ENCODE measurements at regions not wholly inside any gene's neighbourhood (a gene's known extent, or its start where the extent isn't known, plus 50 kb on each side); places are given as distances from the start of the nearest gene placed in this dataset.
A peak's percentile ranks its signal among the peaks of the same experiment; 100 is the strongest.

DNA sequence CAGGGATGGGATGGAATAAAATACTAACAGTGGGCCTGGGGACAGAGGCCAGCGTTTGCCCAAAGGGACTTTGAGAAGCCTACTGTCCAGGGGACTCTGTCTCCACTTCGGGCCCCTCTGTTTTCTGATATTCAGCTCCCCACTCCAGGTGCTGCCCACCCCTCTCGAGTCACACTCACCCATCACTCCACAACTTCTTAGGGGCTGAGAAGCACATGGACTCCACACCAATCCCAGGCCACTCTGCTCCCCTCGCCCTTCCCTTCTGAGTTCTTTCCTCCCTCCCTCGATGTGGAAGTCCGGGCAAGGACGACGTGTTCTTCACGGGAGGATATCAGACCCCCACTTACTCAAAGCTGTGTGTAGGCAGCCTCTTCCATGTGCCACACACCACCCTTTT is 124.5 kb downstream of the BARX1 start:
- no peaks in the 10 kb centered on the region for H3K36me3 Mint-ChIP-seq (ENCODE audit: insufficient read depth)
- H3K9me3 Mint-ChIP-seq: no peaks in the 10 kb centered on the region
- peaks cover 85% of the 10 kb centered on the region for H3K27me3 Mint-ChIP-seq

DNA sequence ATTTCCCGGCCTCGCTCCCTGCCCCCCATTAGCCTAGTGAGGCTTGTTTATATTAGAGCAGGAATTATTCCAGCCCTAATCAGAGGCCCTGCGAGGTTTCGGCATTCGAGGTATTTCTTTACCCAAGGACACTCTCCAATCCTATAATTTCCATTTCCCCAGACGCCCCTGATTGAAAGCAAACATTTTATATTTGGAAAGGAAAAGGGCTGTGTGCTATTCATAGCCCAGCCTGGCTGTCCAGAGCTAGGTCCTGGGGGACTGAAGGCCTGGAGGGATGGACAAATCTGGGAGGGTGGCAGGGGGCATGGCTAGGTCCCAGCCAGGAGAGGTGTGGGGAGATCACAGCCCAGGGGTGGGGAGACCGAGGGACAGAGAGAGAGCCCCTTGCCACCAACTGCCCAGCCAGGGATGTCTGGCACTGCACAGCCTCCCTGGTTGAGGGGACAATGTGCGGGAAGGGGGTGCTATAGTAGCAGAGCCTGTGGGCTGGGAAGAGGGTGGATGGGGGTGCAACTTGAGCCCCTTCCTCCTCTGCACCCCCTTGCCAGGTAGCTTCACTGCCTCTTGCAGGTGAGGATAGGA is 125.1 kb downstream of the BARX1 start:
- ATAC-seq (replicated peaks; ENCODE audit: extremely low read depth, poor library complexity, severe bottlenecking): no peak
- Mint-ChIP-seq H3K27ac (ENCODE audit: low read depth) (no peak overlapping the region), H3K4me3 (no peak overlapping the region), H3K9me3 (no peaks in the 10 kb centered on the region), H3K27me3 (peaks cover 85% of the 10 kb centered on the region), H3K4me1 (peaks cover 6% of the 10 kb centered on the region), H3K36me3 (ENCODE audit: insufficient read depth) (no peaks in the 10 kb centered on the region)
- no peak for DNase-seq (ENCODE audit: low spot score in 2 of 2)

More for the DNA sequence above, 124.5 kb downstream of the BARX1 start:
- ATAC-seq (replicated peaks; ENCODE audit: extremely low read depth, poor library complexity, severe bottlenecking): no peak
- Mint-ChIP-seq H3K4me1 (peaks cover 6% of the 10 kb centered on the region), H3K27ac (ENCODE audit: low read depth) (no peak overlapping the region), H3K4me3 (no peak overlapping the region)
- DNase-seq (ENCODE audit: low spot score in 2 of 2): no peak

DNA sequence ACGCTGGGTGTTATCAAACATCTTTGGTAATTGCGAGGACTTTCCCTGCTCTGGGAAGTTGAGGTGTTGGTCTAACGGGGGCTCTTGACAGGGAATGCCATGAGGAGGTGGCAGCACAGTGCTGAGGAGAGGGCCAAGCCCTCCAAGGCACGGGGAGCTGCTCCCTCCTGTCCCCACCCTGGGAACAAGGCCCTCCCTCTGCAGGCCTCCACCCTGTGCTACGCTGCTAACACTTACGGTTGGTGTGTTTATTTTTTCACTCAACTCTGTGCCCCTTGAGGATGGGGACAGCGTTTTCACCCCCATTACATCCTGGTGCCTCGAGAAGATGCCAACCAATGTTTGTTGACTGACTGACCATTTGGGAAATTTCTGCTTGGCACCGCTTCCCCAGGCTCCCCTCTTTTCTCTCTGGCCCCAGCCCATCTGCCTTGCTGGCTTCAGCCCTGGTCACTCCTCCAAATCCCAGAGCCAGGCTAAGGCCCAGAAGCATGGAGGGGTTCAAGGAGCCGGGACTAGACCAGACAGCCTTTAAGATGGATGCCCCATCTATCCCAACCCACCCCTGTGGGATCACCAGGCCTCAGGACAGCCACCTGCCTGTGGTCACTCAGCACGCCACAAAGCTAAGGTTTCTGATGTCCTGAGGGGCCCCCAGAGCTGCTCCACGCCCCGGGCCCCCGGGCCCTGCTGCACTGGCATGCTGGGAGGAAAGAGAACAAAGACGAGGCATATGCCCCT is 125.7 kb downstream of the BARX1 start:
- Mint-ChIP-seq H3K4me1 (peaks cover 6% of the 10 kb centered on the region), H3K27me3 (peaks cover 85% of the 10 kb centered on the region), H3K4me3 (no peak overlapping the region), H3K27ac (ENCODE audit: low read depth) (no peak overlapping the region), H3K9me3 (no peaks in the 10 kb centered on the region), H3K36me3 (ENCODE audit: insufficient read depth) (no peaks in the 10 kb centered on the region)
- DNase-seq (ENCODE audit: low spot score in 2 of 2) (no peak), ATAC-seq (replicated peaks; ENCODE audit: extremely low read depth, poor library complexity, severe bottlenecking) (no peak)

DNA sequence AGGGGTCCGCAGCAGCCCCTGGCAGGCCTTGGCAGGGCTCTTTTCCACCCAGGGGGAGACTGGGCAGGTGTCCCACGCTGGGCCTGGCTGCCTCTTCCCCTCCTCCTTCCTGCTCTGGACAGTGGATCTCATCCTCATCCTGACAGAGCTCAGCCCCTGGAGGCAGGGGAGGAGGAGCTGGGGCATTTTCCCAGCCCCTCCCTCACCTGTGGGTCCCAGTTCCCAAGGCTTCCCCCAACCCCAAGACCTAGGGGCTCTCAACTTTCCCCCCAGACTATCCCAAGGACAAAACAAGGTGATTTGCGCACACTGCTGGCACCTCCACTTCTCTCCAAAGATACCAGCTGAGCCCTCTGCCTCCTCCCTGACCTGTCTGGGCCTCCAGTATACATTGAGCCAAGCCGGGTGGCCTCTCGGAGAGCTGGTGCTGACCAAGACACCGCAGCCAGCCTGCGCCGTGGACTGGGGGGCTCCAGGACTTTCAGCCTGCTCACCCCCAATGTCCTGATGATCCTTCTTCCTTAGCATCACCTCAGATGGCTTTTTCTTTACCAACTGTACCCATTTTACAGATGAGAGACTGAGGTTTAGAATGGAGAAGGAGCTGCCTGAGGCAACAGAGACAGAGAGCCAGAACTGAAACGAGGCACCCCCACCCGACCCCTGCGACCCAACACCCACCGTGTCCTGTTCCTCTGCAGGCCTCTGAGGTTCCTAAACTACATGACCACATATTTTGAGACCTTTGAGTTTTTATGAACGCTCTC is 126.6 kb downstream of the BARX1 start:
- no peaks in the 10 kb centered on the region for H3K9me3 Mint-ChIP-seq
- no peaks in the 10 kb centered on the region for H3K36me3 Mint-ChIP-seq (ENCODE audit: insufficient read depth)
- peaks cover 82% of the 10 kb centered on the region for H3K27me3 Mint-ChIP-seq
- DNase-seq (ENCODE audit: low spot score in 2 of 2) (no peak), ATAC-seq (replicated peaks; ENCODE audit: extremely low read depth, poor library complexity, severe bottlenecking) (no peak)
- H3K4me3 Mint-ChIP-seq: no peak overlapping the region
- peaks cover 6% of the 10 kb centered on the region for H3K4me1 Mint-ChIP-seq
- H3K27ac Mint-ChIP-seq (ENCODE audit: low read depth): no peak overlapping the region

DNA sequence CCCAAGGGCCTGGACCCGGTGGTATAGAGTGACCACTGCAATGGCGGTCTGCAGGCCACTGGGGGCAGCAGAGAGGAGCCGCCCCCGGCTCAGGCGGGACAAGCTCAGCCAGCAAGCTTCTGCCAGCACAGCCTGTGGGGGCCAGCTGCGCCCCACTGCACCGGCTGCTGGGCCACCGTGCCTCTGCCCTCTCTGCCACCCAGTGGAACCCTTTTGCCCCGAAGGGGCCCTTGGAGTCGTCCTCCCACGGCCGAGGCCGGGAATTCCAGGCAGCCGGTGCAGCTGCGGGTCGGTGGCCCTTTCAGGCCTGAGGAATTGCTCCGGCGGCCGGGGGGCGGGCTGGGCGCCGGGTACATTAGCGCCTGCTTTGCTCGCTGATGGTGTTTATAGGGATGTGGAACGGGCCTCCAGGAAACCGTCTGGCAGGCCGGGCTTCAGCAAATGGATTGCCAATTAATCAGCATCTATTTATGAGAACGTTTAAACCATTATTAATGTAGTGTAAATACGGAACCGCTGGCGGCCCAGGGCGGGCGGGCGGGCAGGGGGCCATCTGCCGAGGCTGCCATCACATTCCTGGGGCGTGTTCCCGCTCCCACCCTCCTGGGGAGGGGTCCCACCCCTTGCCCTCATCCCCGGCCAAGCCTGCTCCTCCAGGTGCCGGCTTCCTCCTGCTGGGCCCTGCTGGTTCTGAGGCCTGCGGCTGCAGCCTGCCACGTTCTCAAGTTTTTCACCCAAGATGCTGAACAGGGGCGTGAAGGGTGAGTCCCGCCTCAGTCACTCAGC is 127.4 kb downstream of the BARX1 start:
- DNase-seq (ENCODE audit: low spot score in 2 of 2) (no peak), ATAC-seq (replicated peaks; ENCODE audit: extremely low read depth, poor library complexity, severe bottlenecking) (peak; percentile 56)
- H3K36me3 Mint-ChIP-seq (ENCODE audit: insufficient read depth): no peaks in the 10 kb centered on the region
- peaks cover 6% of the 10 kb centered on the region for H3K4me1 Mint-ChIP-seq
- peaks cover 82% of the 10 kb centered on the region for H3K27me3 Mint-ChIP-seq
- H3K9me3 Mint-ChIP-seq: no peaks in the 10 kb centered on the region
- H3K4me3 Mint-ChIP-seq: no peak overlapping the region
- H3K27ac Mint-ChIP-seq (ENCODE audit: low read depth): no peak overlapping the region

DNA sequence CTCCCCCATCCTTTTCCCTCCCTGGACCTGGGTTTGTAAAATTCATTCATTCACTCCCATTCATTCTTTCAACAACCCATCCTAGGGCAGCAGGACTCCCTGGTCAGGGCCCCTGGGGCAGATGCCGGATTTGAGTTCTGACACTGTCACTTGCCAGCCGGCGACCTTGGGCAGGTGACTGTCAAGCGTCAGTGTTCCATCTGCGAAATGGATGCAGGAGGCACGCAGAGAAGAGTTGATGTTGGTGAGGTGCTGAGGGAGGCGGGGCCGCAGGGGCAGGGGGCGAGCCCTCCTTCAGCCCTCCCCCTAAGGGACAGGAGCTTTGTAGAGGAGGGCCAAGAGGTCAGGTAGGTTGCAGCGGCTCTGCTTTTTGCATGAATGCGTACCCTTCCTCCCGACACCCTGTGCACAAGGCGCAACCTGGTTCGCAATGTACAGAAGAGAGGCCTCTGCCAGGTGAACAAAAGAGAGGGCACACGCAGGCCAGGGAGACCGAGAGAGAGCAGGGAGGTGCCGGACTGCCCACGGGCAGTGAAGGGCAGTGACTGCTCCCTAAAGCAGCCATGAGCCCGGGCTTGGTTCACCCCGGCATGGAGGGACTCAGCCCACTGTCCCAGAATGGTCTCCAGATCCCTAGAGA is 128.1 kb downstream of the BARX1 start:
- Mint-ChIP-seq H3K27me3 (peaks cover 82% of the 10 kb centered on the region), H3K36me3 (ENCODE audit: insufficient read depth) (no peaks in the 10 kb centered on the region), H3K4me1 (peaks cover 6% of the 10 kb centered on the region), H3K27ac (ENCODE audit: low read depth) (no peak overlapping the region), H3K4me3 (peak overlapping the region; percentile 11), H3K9me3 (no peaks in the 10 kb centered on the region)
- ATAC-seq (replicated peaks; ENCODE audit: extremely low read depth, poor library complexity, severe bottlenecking) (no peak), DNase-seq (ENCODE audit: low spot score in 2 of 2) (no peak)

DNA sequence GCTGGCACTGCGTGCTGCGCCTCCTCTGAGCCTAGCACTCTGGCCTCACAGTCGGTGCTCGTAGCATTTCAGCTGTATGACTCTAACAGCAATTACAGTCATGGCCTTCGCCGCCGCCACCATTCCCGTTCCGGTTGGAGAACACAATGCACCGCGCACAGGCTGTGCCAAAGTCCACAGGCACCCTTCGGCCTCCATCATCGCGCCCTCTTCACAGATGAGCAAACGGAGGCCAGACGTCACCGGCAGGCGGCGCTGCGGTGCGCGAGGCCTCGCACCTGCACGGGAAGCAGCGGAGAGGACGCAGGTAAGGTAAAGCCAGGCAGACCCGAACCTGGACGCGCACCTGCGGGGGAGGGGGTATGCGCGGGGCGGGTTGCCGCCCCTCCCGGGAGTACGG is 128.9 kb downstream of the BARX1 start:
- peaks cover 83% of the 10 kb centered on the region for H3K27me3 Mint-ChIP-seq
- no peak for ATAC-seq (replicated peaks; ENCODE audit: extremely low read depth, poor library complexity, severe bottlenecking)
- no peak overlapping the region for H3K27ac Mint-ChIP-seq (ENCODE audit: low read depth)
- H3K9me3 Mint-ChIP-seq: no peaks in the 10 kb centered on the region
- H3K4me3 Mint-ChIP-seq: peak overlapping the region; percentile 45
- H3K4me1 Mint-ChIP-seq: peaks cover 6% of the 10 kb centered on the region
- no peaks in the 10 kb centered on the region for H3K36me3 Mint-ChIP-seq (ENCODE audit: insufficient read depth)
- DNase-seq (ENCODE audit: low spot score in 2 of 2): no peak

DNA sequence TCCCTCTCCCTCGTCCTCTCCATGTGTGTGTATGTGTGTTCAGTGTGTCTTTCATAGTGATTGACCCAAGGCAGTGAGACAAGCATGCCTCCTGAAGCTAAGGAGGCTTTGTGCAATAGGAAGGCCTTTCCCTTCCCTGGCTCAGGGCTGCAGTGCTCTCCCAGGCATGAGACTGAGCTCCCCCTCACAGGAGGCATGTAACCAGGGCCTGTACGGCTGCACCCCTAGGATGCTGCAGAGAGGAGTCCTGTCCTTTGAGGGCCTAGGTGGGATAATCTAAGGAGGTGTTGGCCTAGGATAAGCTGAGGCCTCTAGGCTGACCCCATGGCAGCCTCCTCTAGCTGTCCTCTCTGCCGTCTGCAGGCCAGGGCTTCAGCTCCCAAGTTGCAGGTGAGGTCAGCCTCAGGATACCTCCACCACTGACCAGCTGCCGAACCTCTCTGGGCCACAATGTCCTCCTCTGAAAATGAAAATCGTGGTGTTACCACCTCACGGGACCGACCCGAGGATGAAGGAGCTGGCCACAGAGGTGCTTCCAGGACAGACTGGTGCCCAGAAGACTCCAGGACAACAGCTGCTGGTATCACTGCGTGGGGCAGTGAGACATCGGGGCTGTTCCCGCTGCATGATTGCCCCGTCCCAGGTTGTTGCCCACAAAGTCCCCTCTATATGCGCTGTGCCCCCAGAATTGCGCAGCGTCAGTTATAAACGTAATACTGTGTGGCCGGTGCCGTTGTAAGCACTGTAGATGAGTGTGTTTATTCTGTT is 129.6 kb downstream of the BARX1 start:
- peaks cover 6% of the 10 kb centered on the region for H3K4me1 Mint-ChIP-seq
- no peak overlapping the region for H3K4me3 Mint-ChIP-seq
- DNase-seq (ENCODE audit: low spot score in 2 of 2): no peak
- ATAC-seq (replicated peaks; ENCODE audit: extremely low read depth, poor library complexity, severe bottlenecking): no peak
- no peaks in the 10 kb centered on the region for H3K9me3 Mint-ChIP-seq
- H3K27ac Mint-ChIP-seq (ENCODE audit: low read depth): no peak overlapping the region
- no peaks in the 10 kb centered on the region for H3K36me3 Mint-ChIP-seq (ENCODE audit: insufficient read depth)
- peaks cover 83% of the 10 kb centered on the region for H3K27me3 Mint-ChIP-seq

DNA sequence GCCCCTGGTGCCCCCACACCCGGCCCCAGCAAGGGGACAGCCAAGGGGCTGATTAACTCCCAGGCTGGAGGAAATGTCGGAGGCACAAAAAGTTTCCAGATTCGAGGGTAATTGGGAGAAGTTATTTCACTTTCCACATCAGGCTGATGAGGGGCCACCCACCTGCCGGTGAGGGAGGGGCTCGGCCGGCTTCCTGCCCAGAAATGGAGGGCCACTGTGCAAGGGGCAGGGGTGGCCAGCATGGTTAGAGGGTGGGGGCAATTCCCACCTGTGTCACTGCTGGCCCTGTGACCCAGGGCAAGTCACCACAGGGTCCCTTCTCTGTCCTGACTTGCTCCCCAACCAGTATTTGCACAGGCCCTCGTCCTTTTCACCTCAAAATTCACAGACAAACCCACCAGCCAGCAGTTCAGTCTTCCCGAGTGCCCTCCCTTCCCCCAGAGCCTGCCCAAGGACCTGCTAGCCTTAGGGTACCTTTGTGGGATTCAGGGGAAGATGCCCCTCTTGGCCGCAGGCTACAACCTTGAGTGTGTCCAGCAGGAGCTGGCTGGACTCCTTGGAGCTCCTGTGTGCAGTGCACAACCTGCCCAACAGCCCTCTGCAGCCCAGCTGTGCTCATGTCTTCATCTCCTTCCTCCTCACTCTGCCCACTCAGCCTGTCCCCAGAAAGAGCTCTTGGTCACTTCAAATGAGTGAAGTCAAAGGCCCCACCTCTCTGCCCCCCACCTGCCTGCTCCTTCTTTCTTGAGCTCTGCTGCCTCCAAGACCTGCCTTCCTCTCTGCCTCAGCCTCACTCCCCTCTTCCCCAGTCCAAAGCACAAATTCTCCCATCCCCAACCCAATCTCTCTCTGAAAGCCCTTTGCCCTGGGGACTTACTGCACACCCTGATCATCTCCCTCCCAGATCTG is 130.5 kb downstream of the BARX1 start:
- Mint-ChIP-seq H3K27ac (ENCODE audit: low read depth) (no peak overlapping the region), H3K36me3 (ENCODE audit: insufficient read depth) (no peaks in the 10 kb centered on the region), H3K4me3 (no peak overlapping the region), H3K9me3 (no peaks in the 10 kb centered on the region), H3K27me3 (peaks cover 83% of the 10 kb centered on the region), H3K4me1 (peaks cover 6% of the 10 kb centered on the region)
- DNase-seq (ENCODE audit: low spot score in 2 of 2): no peak
- ATAC-seq (replicated peaks; ENCODE audit: extremely low read depth, poor library complexity, severe bottlenecking): no peak

DNA sequence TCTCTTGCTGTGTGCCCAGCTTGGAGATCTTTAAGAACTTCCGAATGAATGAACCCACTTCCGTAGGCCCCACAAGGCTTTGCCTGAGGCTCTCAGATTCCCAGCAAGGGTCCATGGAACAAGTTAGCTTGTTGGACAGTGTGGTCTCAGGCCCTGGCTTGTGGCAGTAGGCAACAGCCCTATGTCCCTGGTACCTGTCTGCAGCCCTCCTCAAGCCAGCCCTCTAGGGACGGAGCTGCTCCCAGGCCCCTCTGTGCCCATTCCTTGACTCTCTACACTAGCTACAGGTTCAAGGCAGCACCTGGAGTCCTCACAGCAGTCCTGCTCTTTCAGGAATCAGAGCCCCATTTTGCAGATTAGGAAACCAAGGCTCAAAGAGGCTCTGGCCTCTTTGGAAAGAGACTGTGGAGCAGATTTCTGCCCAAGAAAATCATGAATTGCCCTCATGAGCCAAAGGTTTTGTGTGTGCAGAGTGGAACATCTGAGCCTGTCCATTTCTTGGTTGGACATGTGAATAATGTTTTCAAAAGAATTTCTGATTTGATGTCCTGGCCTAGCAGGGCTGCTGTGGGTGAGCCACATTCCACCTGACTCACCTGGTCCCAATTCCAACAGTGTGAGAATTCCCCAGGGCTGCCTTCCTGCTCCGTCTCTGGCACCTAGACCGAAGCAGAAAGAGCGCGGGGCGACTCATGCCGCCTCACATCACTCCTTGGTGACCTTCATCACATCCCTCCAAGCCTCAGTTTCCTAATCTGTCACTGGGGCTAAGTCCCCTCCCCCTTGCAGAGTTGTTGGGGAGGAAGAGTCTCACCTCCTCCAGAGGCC is 131.7 kb downstream of the BARX1 start:
- Mint-ChIP-seq H3K4me1 (peaks cover 6% of the 10 kb centered on the region), H3K9me3 (no peaks in the 10 kb centered on the region), H3K36me3 (ENCODE audit: insufficient read depth) (no peaks in the 10 kb centered on the region), H3K27me3 (peaks cover 71% of the 10 kb centered on the region), H3K27ac (ENCODE audit: low read depth) (no peak overlapping the region), H3K4me3 (no peak overlapping the region)
- DNase-seq (ENCODE audit: low spot score in 2 of 2): no peak
- no peak for ATAC-seq (replicated peaks; ENCODE audit: extremely low read depth, poor library complexity, severe bottlenecking)
